ELR (cell line): ENCODE measurements at regions not wholly inside any gene's neighbourhood (a gene's known extent, or its start where the extent isn't known, plus 50 kb on each side); places are given as distances from the start of the nearest gene placed in this dataset.

Source experiments
- DNase-seq: peaks from one replicate; pipeline ENCODE4 v3.0.0-alpha.2; 2015; ENCODE audit warnings: low read depth

- DNase-seq = peak; percentile 41
These were observed 83.7 kb downstream of the TNFAIP2 start for GRCh38 chr14:103206836-103207387.

GRCh38 chr14:103207388-103208072 is 84.3 kb downstream of the TNFAIP2 start:
- peak; percentile 34 for DNase-seq

DNA sequence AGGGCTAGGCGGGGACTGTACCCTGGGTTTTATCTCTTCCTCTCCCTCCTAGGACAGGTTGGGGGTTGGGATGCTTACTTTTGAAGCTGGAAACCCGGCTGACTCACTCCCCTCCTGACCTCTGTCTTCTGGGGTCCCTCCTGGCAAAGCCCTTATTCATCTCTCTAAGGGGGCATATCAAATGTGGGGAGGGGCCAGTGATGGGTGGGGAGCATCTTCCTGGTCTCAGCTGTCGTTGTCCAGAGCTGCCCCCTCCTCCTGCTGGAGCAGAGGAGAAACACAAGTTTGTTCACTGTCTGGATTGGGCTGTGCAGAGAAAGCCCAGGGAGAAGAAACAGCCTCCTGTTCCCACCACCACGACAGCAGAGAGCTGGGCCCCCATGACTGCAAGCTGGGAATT is 85.8 kb downstream of the TNFAIP2 start:
- peak; percentile 40 for DNase-seq

DNA sequence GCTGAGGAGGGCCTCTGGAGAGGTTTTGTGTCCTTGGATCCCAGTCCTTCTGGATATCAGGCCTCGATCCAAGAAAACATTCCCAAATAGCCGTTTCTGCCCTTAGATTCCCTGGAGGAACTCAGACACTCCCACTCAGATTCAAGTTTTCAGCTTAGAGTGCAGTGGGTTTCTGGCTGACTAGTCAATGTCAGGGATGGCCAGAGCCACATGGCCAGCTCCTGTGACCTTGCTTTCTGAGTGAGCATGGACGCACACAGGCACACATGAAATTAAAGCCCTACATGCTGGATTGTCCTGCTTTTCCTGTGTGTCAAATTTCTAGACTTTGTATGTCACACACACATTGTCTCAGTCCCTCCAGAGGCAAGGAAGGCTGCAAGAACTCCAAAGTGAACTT is 86.2 kb downstream of the TNFAIP2 start:
- no peak for DNase-seq

DNA sequence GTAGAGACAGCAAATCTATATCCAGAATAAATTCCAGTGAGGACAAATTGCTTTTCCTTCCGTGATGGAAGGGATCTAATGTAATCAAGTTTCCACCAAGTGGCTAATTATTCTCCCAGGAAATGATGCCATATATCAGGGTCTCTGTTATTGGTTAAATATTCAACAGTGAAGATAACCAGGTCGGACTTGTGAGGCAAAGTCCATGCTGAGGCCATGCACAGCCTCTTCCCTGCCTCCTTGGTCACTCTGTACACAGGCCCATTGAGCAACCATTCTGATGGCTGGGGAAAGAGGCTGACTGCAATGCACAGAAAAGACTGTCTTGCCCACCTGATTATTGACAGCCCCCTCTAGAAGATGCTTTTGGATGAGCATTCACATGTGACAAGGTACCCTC is 90.1 kb downstream of the TNFAIP2 start:
- no peak for DNase-seq

DNA sequence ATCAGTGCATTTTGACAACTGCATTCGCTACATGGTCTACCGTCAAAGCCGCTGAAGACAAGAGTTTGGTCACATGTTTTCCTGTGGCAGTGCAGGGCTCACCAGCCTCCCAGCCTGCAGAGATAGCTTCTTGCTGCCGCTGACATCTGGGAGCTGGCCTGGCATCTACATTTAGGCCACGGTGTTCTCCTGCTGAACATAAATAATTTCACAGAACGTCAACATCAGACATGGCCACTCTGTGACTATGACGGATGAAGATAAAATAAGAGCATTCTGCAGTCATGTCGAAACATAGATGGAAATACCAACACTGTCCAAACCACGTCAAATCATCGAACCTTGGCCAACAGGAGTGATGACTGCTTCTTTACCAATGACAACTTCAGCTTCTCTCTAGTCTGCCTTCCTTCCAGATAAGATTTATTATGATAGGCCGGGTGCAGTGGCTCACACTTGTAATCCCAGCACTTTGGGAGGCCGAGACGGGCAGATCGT is 91.2 kb downstream of the TNFAIP2 start:
- DNase-seq = no peak

GRCh38 chr14:103216399-103216798 is 93.1 kb downstream of the TNFAIP2 start:
- no peak for DNase-seq

GRCh38 chr14:103216857-103217256 is 93.6 kb downstream of the TNFAIP2 start:
- no peak for DNase-seq

GRCh38 chr14:103217538-103217937 is 94.3 kb downstream of the TNFAIP2 start:
- DNase-seq = no peak

DNA sequence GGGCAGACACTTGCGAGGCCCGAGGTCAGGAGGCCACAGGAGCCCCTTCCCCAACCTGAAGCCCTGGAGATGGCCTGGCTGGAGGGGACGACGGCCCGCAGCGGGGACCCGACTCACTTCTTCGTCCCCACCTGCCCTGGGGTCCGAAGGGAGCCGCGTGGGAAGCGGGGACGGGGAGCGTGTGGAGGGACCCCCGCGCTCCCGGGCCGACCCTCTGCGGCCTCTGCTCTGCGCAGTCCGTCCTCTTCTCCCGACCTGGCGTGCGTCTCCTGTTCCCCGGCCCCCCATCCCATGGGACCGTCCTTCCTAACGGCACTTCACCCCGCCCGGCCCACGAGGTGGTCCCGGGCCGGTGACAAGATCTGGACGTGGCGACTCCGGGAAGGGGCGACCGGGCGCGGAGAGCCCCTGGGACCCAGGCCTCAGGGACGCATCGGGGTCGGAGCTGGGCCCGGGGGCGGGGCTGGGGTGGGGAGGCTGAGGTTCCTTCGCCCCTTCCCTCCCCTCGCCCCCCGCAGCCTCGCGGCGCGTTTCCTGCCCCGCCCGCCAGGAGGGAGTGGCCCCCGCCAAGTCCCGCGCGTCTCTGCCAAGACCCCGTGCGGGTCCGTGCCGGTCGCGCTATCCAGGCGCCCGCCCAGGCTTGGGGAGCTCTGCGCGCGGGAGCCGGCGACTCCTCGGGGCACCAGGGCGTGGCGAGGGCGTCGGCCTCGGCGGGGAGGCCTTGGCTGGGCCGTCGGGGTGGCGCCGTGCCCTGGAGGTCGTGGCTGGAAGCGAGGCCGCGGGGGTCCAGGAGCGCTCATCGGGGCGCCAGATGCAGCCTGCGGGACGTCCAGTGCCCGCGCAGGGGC is 97.1 kb downstream of the TNFAIP2 start:
- DNase-seq = no peak

- no peak for DNase-seq
These were observed 97.9 kb downstream of the TNFAIP2 start for GRCh38 chr14:103220982-103221641.

DNA sequence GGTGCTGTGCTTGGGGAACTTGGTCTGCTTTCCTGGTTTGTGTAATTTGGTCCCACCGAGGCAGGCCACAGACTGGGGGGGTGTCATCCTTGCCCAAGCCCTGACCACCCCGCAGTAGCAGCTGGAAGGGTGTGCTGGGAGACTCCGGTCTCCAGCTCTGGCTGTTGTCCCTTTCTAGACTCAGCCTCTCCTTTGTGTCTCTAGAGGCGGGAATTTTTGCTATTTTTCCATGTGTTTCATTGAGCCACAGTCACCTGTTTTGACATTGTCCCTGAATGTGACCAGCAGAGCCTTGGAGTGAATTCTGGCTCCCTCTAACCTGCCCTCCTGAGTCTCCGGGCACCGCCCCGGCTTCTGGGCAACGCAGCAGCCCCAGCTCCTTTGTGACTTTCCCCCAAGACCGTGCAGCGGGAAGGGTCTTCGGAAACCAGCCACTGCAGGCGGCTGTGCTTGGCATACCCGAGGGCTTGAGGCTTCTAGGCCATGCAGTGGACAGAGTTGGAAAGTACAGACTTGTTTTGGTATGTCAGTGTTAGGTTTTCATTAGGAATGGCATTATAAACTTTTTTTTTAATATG is 98.6 kb downstream of the TNFAIP2 start:
- DNase-seq = no peak

DNA sequence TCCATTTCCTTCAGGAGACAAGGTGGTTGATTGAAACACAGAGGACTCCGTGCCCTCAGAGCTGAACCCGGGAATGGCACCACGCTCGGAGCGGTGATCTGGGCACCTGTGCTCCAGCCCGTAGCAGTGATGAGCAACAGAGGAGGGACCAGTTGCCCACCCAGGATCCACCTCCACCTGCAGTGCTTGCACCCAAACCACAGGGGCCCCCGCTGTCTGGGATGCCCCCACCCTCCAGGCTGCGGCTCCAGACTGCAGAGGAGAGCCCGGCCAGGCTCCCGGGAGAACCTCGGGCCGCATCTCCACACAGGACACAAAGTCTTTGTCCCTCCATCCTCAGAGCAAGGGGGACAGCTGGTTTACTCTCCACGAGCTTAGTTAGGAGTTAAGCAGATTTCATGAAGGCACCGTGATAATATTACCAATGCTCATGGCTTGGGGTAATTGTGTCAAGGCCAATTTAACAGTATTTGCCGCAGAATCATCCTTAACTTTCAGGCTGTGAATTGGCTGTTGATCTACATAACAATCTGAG is 100.6 kb downstream of the TNFAIP2 start:
- DNase-seq = no peak

DNA sequence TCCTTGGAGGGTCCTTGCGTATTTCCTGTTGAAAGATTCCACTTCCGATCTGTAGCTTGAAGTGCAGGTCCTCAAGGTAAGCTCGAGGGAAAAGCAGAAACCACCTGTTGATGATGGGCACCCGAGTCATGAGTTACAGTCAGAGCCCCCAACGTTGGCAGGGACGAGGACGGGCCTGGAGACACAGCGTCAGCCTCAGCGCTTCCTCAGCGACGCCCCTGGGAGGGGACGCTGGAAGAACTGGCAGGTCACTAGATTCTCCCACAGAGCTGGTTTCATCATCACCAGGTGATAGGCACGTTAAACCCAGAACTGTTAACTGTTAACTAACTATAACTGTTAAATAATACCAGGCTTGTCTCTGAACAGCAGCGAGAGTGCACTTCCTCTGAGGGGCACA is 101.8 kb downstream of the TNFAIP2 start:
- no peak for DNase-seq

GRCh38 chr14:103225476-103225875 is 102.2 kb downstream of the TNFAIP2 start:
- DNase-seq = no peak

- DNase-seq = no peak
These were observed 104.0 kb downstream of the TNFAIP2 start for GRCh38 chr14:103227094-103227768.

- DNase-seq = no peak
These were observed 105.0 kb downstream of the TNFAIP2 start for GRCh38 chr14:103228076-103228806.

DNA sequence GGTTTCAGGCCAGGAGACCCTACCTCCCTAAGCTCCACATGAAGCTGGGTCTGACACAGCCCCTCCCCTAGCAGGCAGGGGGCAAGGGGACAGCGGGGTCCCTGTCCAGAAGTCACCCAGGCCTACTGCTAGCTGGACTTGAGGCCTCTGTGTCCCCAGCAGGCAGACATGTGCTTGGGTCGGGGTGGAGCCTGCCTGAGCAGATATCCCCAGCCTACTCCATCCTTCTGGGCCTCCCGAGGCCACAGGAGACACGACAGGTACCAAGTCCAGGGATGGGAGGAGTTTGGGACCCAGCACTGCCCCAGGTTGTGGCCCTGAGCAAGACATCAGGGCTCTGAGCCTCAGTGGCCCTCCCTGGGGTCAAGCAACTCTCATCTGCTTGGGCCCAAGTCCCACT is 105.2 kb upstream of the EIF5 start:
- no peak for DNase-seq

- no peak for DNase-seq
These were observed 104.0 kb upstream of the EIF5 start for GRCh38 chr14:103230021-103230420.

DNA sequence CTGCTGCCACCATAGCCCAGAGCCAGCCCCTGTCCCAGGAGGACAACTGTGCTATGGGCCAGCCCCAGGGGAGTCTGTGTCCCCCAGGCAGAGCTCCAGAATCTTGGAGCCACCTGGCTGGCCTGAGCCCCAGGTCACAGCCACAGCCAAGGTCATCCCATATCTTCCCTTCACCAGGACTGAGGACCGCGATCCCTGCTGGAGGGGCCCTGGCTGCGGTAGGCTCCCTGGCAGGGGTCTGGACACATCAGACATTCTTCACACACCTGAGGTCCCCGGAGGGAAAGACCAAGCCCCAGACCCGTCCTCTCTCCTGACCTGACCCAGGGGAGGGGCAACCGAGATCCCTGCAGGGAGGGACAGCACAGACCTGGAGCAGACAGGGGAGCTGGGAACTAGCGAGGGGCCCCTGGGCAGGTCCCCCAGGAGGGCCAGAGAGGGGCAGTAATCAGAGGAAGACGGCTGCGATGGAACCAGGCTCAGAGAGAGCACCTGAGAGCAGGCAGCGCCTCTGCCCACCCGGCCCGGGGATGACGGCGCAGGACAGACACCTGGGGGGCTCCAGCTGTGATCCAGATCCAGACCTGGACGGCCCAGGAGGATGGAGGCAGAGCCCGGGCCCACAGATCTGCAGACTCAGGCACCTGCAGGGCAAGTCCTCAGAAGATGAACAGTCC is 103.2 kb upstream of the EIF5 start:
- no peak for DNase-seq
